ENCODE measurements at regions not wholly inside any gene's neighbourhood (a gene's known extent, or its start where the extent isn't known, plus 50 kb on each side); places are given as distances from the start of the nearest gene placed in this dataset.
A peak's percentile ranks its signal among the peaks of the same experiment; 100 is the strongest.

DNA sequence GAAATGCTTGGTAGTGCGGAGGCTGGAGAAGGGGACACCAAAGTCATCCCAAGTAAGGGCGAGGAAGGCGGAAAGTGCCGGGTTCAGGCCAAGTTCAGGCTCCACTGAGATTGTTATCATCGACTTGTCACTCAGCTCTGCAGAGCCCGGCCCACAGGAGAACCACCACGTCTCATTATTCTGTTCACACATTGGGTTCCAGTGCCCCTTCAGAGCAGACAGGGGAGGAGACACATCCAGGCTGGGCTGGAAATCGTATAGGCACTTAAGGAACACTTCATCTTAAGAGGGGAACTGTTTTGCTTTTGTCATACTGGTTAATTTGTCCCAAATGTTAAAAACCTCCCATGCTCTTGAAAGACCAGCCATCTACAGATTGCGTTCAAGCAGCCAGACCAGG lies 118.3 kb upstream of the ADAMTS18 start:
- no peak for DNase-seq (ENCODE audit: low read depth in 4 of 4, low spot score in 1 of 4)

DNA sequence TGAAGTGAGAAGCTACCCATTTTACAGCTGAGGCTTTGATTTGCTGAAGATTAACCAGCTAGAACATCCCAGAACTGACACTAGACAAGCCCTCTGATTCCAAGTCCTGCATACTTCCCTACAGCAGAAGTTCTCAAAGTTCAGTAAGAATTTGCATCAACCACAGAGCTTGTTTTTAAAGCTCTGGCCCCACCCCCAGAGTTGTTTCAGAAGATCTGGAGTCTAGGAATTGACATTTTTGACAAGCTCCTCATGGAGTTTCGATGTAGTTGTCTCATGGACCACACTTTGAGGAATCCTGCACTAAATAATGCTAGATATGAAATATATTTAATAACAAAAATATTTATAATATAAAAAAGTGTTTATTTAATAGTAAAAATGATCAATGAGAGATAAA lies 120.3 kb upstream of the ADAMTS18 start:
- no peak for DNase-seq (ENCODE audit: low read depth in 4 of 4, low spot score in 1 of 4)

DNA sequence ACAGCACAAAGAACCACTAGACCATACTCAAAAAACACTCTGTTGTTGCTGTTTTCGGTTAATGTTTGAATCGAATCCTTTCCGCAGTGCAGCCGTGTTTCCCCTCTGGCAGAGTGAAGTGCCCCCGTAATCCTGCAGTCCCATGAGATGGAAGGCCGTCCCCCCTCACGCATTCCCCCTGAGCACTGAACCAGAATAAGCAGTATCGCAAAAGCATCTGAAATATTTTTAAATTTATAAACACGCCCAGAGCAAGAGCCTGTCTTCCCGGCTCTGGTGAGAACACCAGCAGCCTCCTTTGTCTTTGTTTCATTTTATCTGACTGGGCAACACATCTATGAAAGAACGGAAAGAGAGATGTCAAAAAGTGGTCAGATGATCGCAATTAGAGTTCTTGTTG lies 121.0 kb upstream of the ADAMTS18 start:
- DNase-seq (ENCODE audit: low read depth in 4 of 4, low spot score in 1 of 4): no peak

DNA sequence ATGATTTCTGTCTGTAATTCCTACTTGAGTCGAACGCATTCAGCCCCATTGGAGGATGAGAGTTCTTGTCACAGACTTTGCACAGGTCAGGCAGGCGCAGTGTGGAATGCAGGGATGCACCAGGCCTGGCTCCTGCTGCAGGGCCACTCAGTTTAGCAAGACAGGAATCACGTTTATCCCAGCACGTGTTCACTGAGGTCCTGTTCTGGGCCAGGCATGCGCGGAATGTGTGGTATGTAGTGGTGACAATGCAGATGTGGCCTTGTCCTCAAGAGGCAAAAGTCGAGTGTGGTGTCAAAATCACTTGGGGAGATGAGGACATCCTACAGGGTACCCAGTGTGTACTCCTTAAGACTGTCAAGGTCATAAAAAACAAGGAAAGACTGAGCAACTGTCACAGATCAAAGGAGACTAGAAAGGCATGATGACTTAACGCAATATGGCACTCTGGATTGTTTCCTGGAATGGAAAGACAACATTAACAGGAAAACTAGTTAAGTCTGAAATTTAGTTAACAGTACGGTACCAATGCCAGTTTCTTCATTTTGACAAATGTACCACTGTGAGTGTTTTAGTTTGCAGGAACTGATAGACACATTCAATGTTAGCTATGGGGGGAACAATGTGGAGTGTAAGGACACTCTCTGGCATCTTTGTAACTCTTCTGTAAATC lies 121.5 kb upstream of the ADAMTS18 start:
- no peak for DNase-seq (ENCODE audit: low read depth in 4 of 4, low spot score in 1 of 4)

DNA sequence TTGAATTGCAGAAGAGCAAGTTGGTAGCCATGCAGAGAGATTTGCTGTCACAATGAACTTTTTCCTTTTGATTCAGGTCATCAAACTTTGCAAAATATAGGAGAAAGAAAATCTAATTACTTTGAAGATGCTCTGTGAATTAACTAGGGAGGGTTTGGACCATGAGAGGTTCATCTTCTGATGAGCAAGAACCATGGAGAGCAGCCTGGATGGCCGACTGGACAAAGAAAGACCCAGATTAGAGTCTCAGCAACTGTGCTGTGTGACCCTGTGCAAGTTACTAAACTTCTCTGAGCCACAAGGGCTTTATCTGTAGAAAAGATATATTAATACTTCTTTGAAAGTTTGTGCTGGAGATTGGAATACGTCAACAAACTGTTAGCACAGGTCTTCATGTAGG lies 122.6 kb upstream of the ADAMTS18 start:
- no peak for DNase-seq (ENCODE audit: low read depth in 4 of 4, low spot score in 1 of 4)

DNA sequence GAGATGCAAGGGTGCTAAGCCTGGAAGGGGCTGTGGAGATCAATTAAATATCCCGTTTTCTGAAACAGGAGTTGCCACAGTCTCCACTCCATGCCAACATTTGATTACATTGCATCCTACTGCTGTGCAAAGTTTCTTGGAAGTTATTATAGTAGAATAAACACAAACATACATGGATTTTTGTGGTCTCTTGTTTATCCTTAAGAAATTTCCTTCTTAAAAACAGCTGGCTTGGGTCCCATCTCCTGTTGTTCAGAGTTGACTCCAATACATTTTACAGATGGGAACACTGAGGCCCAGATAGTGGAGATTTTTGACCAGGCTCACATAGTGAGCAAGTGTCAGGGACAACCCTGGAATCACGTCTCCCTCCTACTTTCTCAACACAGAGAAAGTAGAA lies 124.0 kb upstream of the ADAMTS18 start:
- DNase-seq (ENCODE audit: low read depth in 4 of 4, low spot score in 1 of 4): no peak

DNA sequence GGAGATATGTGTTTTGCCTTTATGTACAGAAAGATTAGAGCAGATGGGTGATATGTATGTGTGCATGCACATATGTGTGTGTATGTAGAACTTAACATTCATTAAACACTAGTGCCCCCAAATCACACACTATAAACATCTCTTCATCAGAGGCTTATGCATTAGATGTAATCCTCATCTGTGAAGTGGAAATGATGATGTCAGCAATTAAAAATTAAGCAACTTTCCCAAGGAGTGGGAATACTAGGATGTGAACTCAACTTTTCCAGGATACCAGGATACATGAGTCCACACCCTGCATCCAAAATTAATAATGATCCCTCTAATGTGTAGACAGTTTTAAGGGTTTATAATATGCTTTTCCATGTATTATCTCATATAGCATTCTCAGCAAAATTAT lies 127.7 kb upstream of the ADAMTS18 start:
- no peak for DNase-seq (ENCODE audit: low read depth in 4 of 4, low spot score in 1 of 4)

DNA sequence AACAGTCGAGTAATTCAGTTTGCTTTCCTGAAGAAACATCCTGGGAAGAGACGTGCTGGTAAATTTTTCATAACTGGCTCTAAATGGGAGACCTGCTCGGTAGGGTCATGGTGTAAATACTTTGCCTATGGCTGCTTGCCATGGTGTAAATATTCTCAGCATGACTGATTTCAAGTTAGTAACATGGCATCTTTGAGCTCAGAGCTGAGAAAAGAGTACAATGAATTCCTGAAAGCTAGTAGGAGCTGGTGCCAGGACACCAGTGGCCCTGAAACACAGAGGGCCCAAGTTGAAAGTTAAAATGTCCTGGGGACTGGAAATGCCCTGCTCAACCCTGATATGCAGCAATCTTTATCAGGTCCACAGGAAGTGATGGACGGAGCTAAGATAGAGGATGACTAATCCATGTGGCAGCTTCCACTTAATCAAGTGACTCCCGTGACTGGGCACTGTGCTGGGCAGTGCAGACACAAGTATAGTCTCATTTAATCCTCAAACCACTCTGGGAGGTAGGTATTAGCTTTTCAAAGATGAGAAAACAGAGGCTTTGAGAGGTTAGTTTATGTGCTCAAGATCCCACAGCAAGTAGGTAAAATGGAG lies 130.1 kb upstream of the ADAMTS18 start:
- no peak for DNase-seq (ENCODE audit: low read depth in 4 of 4, low spot score in 1 of 4)

DNA sequence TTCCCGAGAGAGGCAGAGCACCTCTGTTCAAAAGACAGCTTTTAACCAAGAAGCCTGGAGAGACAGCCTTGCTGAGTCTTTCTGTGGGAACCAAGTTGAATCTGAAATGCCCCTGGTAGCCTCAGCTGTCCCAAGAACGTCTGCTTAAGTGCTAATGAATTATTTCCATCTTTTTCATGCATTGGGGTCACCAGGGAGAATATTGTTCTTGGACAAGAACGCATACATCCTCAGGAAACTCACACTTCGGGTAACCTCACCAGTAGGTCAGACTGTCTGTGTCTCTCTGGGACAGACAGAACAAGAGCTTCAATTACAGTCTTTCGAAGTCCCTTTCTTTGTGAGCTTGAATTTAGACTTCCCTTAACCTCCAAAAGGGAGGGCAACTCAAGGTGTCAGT lies 134.6 kb upstream of the ADAMTS18 start:
- no peak for DNase-seq (ENCODE audit: low read depth in 4 of 4, low spot score in 1 of 4)

DNA sequence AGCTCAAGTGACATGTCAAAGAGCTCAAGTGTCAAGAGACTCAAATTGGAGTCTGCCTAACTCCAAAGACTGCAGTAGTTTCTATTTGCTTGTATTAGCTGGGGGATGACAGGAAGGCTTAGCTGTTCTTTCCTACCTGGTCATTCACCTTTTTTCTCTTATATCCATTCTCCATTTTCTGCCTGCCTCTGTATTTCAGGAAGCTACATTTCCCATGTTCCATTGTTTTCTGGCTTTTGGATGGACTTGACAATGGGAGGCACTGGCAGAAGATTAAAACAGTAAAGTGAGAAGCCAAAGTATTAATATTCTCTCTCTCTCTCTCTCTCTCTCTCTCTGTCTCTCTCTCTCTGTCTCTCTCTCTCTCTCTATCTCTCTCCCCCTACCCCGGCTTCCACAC lies 135.7 kb upstream of the ADAMTS18 start:
- no peak for DNase-seq (ENCODE audit: low read depth in 4 of 4, low spot score in 1 of 4)

DNA sequence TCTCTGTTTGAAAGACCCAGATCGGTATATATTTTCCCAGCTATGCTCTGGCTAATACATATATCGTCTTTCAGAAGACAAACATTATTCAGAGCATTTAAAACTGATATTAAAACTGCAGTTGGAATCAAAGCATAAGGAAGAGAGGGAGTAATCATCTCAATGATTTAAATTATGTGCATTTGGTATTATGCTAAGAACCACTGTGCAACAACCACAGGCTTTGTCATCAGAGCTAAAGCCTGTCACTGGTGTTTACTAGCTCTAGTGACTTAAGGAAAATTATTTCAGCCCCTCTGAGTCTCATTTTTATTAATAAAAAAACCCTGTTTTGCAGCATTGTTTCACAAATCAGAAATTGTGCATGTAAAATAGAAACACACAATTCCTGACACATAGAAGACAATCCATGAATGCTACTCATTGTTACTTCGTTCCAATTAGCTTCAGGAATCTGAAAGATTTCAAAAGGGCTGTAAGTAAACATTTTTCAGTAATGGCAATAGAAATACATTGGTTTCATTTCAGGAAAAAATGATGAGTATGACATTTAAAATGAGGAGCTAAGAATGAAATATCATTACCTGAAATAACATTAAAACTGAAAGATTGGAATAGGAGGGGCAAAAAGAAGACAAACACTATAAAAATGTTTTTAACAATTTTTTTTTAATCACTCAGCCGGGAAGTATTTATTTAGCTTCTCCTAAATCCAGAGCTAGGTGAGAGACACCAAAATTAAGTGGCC lies 136.5 kb upstream of the ADAMTS18 start:
- DNase-seq (ENCODE audit: low read depth in 4 of 4, low spot score in 1 of 4): no peak

DNA sequence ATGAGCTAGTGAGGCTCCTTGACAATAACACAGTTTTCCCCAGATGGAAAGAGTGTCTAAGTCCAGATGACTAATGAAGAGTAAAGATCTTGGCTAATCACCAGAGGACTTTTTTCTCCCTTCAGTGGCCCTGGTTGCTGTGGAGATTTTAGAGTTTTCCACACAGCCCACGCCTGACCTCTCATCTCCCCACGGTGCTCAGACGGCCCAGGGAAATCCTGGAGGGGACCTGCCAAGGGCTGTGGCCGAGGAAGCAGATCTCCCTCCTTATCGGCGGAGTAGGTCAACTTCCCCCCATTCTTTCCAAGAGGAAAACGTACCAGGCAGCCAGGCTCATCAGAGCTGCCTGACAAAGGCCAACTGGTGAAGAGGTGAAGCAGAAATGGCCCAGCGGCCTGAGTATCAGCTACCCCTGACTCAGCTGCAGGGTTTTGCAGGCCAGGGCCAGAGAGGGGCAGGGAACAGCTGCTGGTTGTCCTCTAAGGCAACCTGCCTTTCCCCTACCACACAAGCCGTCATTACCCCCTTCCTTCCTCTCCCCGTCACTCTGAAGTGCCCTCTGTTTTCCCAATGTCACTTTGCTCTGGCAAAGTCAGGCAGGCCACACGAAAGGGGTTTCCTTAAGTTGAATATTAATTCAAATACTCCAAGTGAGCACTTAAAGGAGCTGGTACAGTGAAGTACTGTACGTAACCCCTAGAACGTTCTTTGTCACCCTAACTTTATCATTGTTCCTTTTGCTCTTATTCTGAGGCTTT lies 140.2 kb upstream of the ADAMTS18 start:
- no peak for DNase-seq (ENCODE audit: low read depth in 4 of 4, low spot score in 1 of 4)

DNA sequence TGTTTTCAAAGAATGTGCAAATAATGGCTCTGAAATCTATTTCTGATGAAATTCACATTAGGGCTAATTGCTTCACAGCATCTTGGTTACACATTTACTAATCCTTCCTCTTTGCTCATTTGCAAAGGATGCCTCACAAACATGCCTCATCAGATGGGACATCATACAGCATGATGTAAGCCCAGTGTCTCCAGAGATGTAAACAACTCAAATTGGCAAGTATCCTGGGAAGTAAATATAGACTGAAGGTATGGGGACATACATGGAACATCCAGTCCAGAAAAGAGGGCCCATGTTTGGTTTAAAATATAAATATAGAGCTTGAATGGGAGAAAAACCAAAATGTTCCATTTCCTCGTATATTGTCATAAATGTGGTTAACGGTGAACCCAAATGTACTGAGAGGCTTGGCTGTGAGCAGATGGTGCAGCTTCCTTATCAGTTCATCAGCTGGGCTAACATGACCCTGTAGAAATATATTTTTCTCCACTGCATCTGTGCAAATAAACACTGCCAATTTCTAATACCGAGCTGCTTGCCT lies 142.9 kb upstream of the NUDT7 start:
- no peak for DNase-seq (ENCODE audit: low read depth in 4 of 4, low spot score in 1 of 4)

DNA sequence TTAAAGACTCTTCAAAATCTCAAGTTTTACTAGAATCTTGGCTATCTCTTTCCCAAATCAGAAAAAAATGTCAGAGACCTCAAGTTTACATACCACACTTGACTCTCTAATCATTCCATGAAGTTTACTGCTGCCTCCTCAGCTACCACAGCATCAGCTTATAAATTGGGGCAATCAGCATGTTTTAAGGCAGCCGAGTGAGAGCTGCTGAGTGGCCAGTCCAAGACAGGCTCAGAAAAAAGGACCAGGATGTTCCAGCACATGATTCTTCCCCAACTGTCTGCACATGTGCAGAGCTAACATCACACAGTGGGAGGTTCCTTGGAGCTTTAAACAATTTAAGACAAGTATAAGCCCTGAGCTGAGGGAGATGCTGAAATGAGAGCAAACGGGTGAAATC lies 140.6 kb upstream of the NUDT7 start:
- no peak for DNase-seq (ENCODE audit: low read depth in 4 of 4, low spot score in 1 of 4)

DNA sequence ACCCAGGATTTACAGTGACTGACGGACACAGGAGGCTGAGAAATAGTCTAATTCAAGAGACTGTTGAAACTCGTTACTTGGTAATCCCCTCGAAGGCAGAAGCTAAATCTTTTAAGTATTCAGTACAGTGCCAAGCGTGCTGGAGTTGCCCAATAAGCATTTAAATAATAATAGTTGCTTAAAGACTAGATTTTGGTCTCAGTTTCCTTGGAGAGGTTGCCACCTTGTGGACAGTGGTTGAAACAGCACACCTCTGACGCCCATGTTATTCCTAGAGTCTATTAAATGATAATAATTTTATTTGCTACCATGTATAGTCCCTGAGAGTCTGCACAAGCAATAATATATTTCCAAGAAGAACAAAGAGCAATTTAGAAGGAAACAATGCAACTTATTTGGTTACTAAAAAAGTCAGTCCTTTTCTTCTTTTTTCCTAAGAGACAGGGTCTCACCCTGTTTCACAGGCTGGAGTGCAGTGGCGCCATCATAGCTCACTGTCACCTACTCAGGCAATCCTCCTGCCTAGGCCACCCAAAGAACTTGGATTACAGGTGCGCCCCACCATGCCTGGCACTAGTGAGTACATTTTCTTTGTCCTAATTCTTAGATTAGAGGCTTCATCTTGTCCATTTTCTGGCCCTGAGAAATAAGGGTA lies 138.0 kb upstream of the NUDT7 start:
- peak; percentile 13 to 26 (median 21) for DNase-seq (ENCODE audit: low read depth in 4 of 4, low spot score in 1 of 4)

DNA sequence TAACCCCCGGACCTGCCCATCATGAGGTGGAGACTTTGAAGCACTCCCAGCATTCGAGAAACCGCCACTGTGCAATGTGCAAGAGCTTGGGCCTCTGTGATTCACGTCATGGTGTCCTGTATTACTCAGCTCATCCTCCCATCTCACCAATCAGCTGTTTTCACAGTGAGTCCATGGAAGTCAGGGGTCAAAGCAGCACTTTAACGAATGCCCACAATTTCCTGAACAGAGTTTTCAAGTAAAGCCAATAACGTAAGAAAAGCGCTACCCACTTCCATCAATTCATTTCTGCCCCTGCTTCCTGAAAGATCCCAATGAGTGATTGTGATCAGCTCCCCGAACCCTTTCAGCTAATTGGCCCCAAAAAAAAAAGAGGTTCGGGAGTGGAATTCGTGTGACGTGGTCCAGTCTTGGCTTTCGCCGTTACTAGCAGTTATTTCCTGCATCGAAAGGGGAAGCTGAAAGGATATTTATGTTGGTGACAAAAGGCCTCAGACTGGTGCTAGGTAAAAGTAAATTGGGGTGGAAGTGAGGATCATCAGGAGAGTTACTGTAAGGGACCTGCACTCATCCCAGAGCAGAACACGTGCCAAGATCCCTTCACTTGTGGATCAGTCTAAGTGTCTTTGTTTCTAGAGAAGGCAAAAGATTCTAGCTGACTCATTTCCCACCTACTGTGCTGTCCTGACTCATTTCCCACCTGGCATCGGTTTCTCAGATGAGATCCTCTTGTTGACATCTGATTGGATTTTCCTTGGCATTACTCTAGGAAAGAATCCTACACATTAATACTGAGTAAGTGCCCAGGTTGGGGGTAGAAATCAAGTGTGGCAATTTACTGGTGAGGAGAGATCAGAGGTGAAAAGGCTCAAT lies 136.7 kb upstream of the NUDT7 start:
- DNase-seq (ENCODE audit: low read depth in 4 of 4, low spot score in 1 of 4): no peak

DNA sequence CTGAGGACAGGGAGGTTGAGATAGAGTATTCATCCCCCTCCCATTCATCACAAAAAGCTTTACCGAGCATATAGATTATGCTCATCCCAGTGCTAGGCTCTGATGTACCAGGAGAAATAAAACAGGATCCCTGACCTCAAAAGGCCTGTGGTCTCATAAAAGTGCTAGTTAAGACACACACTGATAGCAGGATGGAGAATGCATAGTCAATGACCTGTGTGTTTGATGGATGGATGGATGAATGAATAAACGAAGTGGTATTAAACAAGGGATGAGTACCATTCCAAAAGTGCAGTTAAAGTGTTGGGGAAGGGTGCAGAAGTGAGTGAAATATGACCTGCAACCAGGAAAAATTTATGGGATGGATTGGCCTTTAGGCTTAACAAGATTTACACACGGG lies 133.9 kb upstream of the NUDT7 start:
- DNase-seq (ENCODE audit: low read depth in 4 of 4, low spot score in 1 of 4): no peak

DNA sequence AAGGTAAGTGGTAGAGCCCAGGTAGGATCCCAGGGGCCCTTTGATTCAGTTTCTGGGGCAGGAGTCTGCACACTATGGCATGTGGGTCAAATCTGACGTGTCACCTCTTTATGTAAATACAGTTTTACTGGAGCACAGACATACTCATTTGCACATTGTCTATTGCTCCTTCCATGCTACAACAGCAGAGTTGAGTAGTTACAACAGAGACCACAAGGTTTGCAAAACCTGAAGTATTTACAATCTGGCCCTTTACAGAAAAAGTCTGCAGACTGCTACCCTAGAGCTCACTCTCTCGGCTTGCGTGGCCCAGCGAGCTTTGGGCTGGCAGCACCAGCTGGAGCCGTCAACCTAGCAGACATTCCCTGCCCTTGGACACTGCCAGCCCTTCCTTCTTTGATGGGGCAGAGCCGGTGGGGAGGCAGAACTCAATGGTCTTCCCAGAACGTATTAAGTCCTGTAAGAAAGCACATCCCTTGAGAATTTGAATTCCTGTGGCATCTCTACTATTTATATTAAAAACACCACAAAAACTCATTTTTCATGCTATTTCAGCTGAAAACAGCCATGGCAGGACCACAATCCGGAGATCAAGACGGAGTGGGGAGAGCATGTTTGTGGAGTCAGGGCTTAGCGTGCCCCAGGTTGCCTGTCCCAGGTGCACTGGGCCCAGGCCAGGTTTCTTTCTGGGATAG lies 133.1 kb upstream of the NUDT7 start:
- no peak for DNase-seq (ENCODE audit: low read depth in 4 of 4, low spot score in 1 of 4)

DNA sequence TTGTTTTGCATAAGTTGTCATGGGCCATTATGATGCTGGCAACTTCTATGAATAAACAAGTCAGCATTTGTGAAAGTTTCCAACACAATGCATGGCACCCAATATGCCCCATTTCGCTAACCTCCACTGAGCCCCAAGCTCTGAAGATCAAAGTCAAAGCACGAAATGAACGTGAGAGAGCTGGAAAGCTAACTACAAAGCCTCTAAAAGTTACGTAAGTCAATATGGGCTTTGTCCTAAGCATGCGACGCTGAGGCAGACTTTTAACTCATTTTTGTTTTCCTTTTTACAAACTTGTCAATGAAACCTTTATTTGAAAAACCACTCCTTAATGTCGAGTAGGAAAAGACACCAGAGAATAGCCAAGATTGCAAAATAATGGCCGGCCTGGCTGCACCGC lies 131.6 kb upstream of the NUDT7 start:
- no peak for DNase-seq (ENCODE audit: low read depth in 4 of 4, low spot score in 1 of 4)

DNA sequence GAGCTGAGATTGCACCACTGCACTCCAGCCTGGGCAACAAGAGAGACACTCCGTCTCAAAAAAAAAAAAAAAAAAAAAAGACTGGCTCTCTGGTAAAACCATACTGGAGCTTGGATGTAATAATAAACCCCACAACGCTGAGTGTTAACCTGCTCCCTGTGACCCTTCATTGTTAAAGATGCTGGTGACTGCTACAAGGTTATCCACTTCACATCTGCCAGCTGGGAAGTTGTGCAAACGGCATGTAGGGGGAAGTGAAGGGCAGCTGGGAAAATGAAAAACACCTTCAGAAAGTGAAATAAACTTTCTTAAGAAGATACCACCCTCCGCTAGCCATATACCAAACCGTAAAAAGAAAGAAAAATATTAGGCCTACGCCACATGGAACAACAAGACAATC lies 131.0 kb upstream of the NUDT7 start:
- no peak for DNase-seq (ENCODE audit: low read depth in 4 of 4, low spot score in 1 of 4)
